Fibroblast of skin of abdomen (primary cell): ENCODE measurements at regions not wholly inside any gene's neighbourhood (a gene's known extent, or its start where the extent isn't known, plus 50 kb on each side); places are given as distances from the start of the nearest gene placed in this dataset.

Source experiments
- DNase-seq: peaks from one replicate; pipeline ENCODE4 v3.0.0-alpha.2; 2013

GRCh38 chr14:101508948-101509729 lies 52.2 kb upstream of the DIO3 start:
- DNase-seq, result no peak

GRCh38 chr14:101509730-101510371 lies 51.4 kb upstream of the DIO3 start:
- DNase-seq, result no peak

DNA sequence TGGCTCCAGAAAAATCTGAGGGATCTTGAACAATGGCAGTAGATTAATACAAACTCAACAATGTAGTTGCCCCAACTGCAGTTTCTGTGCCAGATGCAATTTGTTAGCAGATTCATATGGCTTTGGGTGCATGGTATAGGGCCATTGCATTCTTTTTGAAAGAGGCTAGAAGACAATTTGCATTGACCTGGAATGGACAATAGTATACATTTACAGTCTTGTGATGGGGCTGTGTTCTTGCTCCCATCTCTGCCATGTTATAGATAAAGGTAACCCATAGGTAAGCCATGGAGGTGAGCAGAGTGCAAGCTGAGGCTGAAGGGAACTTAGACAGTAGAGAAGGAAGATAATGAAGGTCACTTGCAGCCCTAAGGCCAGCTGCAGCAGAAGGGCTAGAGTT lies 50.1 kb upstream of the DIO3 start:
- DNase-seq, result no peak
